ENCODE measurements at regions not wholly inside any gene's neighbourhood (a gene's known extent, or its start where the extent isn't known, plus 50 kb on each side); places are given as distances from the start of the nearest gene placed in this dataset.

DNA sequence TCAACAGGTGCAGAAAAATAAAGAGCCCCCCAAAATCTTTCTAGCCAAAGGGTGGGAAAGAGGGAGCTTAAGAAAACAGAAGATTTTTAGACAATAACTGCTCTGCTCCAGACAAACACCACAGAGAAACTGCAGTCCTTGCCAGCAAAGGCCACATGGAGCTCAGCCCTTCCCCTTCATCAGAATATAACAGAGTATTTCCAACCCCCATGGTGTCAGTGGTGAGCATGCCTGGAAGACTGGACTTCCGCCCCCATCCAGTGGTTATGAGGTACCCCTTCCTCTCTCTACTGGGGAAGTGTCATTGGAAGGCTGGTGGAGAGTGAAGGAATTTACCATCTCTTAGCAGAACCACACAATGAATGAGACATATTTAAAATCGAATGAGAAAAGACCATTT is 1007.3 kb upstream of the CELF2 start:
- H3K36me3 Mint-ChIP-seq (ENCODE audit: low read depth) = no peaks in the 10 kb centered on the region
- no peak overlapping the region for H3K4me3 ChIP-seq (ENCODE audit: low read length)
- no peaks in the 10 kb centered on the region for H3K27me3 ChIP-seq (ENCODE audit: control insufficient read depth in 1 of 2, insufficient read depth in 2 of 2, low read length in 2 of 2)
- no peak overlapping the region for H3K27ac Mint-ChIP-seq
- H3K4me3 Mint-ChIP-seq = no peak overlapping the region
- intact Hi-C loops (cut with DNase I, micrococcal nuclease) = no loop called here
- TF ChIP-seq CTCF (IDR thresholded peaks at IDR 0.05) = no peak
- no peaks in the 10 kb centered on the region for H3K36me3 ChIP-seq (ENCODE audit: insufficient read depth, low read length)
- H3K4me1 Mint-ChIP-seq (ENCODE audit: low read depth) = no peaks in the 10 kb centered on the region
- ChIA-PET CTCF (no interaction called here), POLR2A (no interaction called here)
- no peaks in the 10 kb centered on the region for H3K9me3 Mint-ChIP-seq
- H3K4me1 ChIP-seq (ENCODE audit: insufficient read depth, low read length) = no peaks in the 10 kb centered on the region
- no peak for ATAC-seq (ENCODE audit: poor library complexity)
- H3K9me3 ChIP-seq (ENCODE audit: control insufficient read depth in 1 of 2, insufficient read depth in 1 of 2, low read length in 2 of 2) = no peaks in the 10 kb centered on the region
- no peaks in the 10 kb centered on the region for H3K27me3 Mint-ChIP-seq
- no peak overlapping the region for H3K27ac ChIP-seq (ENCODE audit: low read depth in 1 of 2, low read length in 2 of 2)
- DNase-seq = no peak

- no peak overlapping the region for H3K4me3 Mint-ChIP-seq
- ATAC-seq (ENCODE audit: poor library complexity) = no peak
Measured at GRCh38 chr10:10014846-10015245, 1002.8 kb upstream of the CELF2 start.

GRCh38 chr10:10017716-10018115 is 1000.0 kb upstream of the CELF2 start:
- ATAC-seq (ENCODE audit: poor library complexity) (no peak), DNase-seq (no peak)
- no peaks in the 10 kb centered on the region for H3K9me3 ChIP-seq (ENCODE audit: control insufficient read depth in 1 of 2, insufficient read depth in 1 of 2, low read length in 2 of 2)
- no peak overlapping the region for H3K4me3 ChIP-seq (ENCODE audit: low read length)
- H3K27me3 Mint-ChIP-seq = no peaks in the 10 kb centered on the region
- no peaks in the 10 kb centered on the region for H3K4me1 ChIP-seq (ENCODE audit: insufficient read depth, low read length)
- no peak overlapping the region for H3K27ac ChIP-seq (ENCODE audit: low read depth in 1 of 2, low read length in 2 of 2)
- ChIA-PET POLR2A (no interaction called here), CTCF (no interaction called here)
- no peaks in the 10 kb centered on the region for H3K4me1 Mint-ChIP-seq (ENCODE audit: low read depth)
- no peaks in the 10 kb centered on the region for H3K27me3 ChIP-seq (ENCODE audit: control insufficient read depth in 1 of 2, insufficient read depth in 2 of 2, low read length in 2 of 2)
- no peak overlapping the region for H3K27ac Mint-ChIP-seq
- no peaks in the 10 kb centered on the region for H3K36me3 Mint-ChIP-seq (ENCODE audit: low read depth)
- peaks cover 5% of the 10 kb centered on the region for H3K9me3 Mint-ChIP-seq
- H3K36me3 ChIP-seq (ENCODE audit: insufficient read depth, low read length) = no peaks in the 10 kb centered on the region
- no peak for TF ChIP-seq CTCF (IDR thresholded peaks at IDR 0.05)
- H3K4me3 Mint-ChIP-seq = no peak overlapping the region
- intact Hi-C loops (cut with DNase I, micrococcal nuclease) = loop anchor here in 1 of 2 experiments (2.0 kb wide), 1 partner anchor 25 kb away; no protein-coding TSS in a partner anchor

More at GRCh38 chr10:10014846-10015245, 1002.8 kb upstream of the CELF2 start:
- Histone ChIP-seq H3K27me3 (ENCODE audit: control insufficient read depth in 1 of 2, insufficient read depth in 2 of 2, low read length in 2 of 2) (no peaks in the 10 kb centered on the region), H3K4me1 (ENCODE audit: insufficient read depth, low read length) (no peaks in the 10 kb centered on the region), H3K36me3 (ENCODE audit: insufficient read depth, low read length) (no peaks in the 10 kb centered on the region), H3K4me3 (ENCODE audit: low read length) (no peak overlapping the region), H3K27ac (ENCODE audit: low read depth in 1 of 2, low read length in 2 of 2) (no peak overlapping the region), H3K9me3 (ENCODE audit: control insufficient read depth in 1 of 2, insufficient read depth in 1 of 2, low read length in 2 of 2) (no peaks in the 10 kb centered on the region)
- intact Hi-C loops (cut with DNase I, micrococcal nuclease) = no loop called here
- peaks cover 5% of the 10 kb centered on the region for H3K9me3 Mint-ChIP-seq
- no peak for TF ChIP-seq CTCF (IDR thresholded peaks at IDR 0.05)
- ChIA-PET POLR2A (no interaction called here), CTCF (no interaction called here)
- no peaks in the 10 kb centered on the region for H3K36me3 Mint-ChIP-seq (ENCODE audit: low read depth)
- no peak for DNase-seq
- H3K4me1 Mint-ChIP-seq (ENCODE audit: low read depth) = no peaks in the 10 kb centered on the region
- no peaks in the 10 kb centered on the region for H3K27me3 Mint-ChIP-seq
- H3K27ac Mint-ChIP-seq = no peak overlapping the region

All from CD4-positive, alpha-beta T cell (primary cell).